SJSA1 (cell line): ENCODE measurements at regions not wholly inside any gene's neighbourhood (a gene's known extent, or its start where the extent isn't known, plus 50 kb on each side); places are given as distances from the start of the nearest gene placed in this dataset.

Source experiments
- DNase-seq, 2 experiments: peaks; one replicate each; pipeline ENCODE4 v3.0.0-alpha.2; 2015 to 2020; ENCODE audit warnings: low spot score in 2 of 2, low read depth in 1 of 2
- H3K27ac ChIP-seq: fragments of 250-450 bp; sonication (Bioruptor Pico); 2 replicates; pipeline ENCODE4 v1.5.1; 2020; ENCODE audit warnings: mild to moderate bottlenecking, moderate library complexity
- H3K27me3 ChIP-seq: fragments of 250-450 bp; sonication (Bioruptor Pico); replicated peaks from 2 replicates; pipeline ENCODE4 v1.5.1; 2020; ENCODE audit warnings: mild to moderate bottlenecking, moderate library complexity
- H3K36me3 ChIP-seq: fragments of 250-450 bp; sonication (Bioruptor Pico); 2 replicates; pipeline ENCODE4 v1.5.1; 2020; ENCODE audit warnings: mild to moderate bottlenecking
- H3K4me1 ChIP-seq: fragments of 250-450 bp; sonication (Bioruptor Pico); replicated peaks from 2 replicates; pipeline ENCODE4 v1.6.1; 2021; ENCODE audit warnings: mild to moderate bottlenecking
- H3K4me3 ChIP-seq: fragments of 250-450 bp; sonication (Bioruptor Pico); 2 replicates; pipeline ENCODE4 v1.5.1; 2020; ENCODE audit warnings: mild to moderate bottlenecking
- H3K9me3 ChIP-seq: fragments of 250-450 bp; sonication (Bioruptor Pico); replicated peaks from 2 replicates; pipeline ENCODE4 v1.5.1; 2020; ENCODE audit warnings: mild to moderate bottlenecking

GRCh38 chr1:60764489-60764888, 317.9 kb upstream of the NFIA start:
- no peaks in the 10 kb centered on the region for H3K4me1 ChIP-seq
- no peaks in the 10 kb centered on the region for H3K27me3 ChIP-seq

DNA sequence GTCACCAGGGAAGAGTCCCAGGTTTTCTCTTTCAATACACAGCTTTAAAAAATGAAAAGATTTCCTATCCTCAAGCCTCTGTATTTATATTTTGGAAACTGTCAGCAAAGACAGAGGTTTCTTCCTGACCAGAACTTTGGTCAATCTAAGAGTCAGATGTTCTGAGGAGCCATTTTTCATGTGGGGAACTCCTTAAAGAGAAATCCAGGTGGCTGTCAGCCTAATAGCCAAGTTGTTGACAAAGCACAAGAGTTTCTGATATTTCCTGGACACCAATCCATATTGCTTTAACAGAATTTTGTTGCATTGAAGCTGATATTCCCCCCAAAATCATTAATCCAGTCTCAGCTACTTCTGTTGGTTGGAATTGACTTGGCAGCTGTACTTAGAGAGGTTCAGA, 318.6 kb upstream of the NFIA start:
- H3K27ac ChIP-seq = no peak overlapping the region
- no peaks in the 10 kb centered on the region for H3K4me1 ChIP-seq
- DNase-seq = no peak
- H3K36me3 ChIP-seq = no peaks in the 10 kb centered on the region
- H3K4me3 ChIP-seq = no peak overlapping the region
- H3K27me3 ChIP-seq = no peaks in the 10 kb centered on the region
- H3K9me3 ChIP-seq = no peaks in the 10 kb centered on the region

More at GRCh38 chr1:60764489-60764888, 317.9 kb upstream of the NFIA start:
- Histone ChIP-seq H3K9me3 (no peaks in the 10 kb centered on the region), H3K36me3 (no peaks in the 10 kb centered on the region), H3K4me3 (no peak overlapping the region), H3K27ac (no peak overlapping the region)
- no peak for DNase-seq

DNA sequence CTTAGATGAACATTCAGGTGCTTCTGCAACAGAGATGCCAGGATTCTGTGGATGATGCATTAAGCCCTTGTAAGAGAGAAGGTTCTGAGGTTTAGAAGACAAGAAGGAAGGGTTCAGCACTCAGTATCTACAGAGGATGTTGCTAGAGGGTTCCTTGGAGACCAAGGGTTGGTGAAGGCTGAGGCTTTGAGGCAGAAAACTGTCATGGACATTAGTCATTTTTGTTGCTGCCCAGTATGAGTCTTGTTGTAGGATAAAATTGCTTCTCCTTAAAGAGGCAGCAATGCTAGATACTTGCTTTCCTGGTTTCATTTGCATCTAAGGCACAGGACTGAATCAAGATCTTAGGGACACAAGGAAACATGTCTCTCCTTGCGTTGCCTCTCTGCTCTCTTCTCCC, 319.4 kb upstream of the NFIA start:
- DNase-seq = no peak
- H3K27me3 ChIP-seq = no peaks in the 10 kb centered on the region

DNA sequence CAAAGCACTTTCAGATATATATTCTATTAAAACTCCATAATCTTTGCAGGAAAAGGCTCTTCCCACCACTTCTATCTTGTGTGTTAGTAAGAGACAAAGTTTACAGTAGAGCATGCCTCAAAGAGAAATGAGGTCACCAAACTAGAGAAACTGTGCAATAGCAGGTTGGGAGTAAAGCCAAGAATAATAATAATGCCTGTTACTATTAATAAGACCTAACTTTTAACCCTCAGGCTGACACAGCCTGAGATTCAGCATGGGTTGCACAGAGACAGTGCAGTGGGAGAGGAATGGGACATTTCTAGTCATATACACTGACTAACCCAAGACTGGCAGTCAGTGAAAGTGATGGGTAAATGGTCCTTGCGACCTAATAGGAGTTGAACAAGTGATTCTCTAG, 320.2 kb upstream of the NFIA start:
- no peaks in the 10 kb centered on the region for H3K4me1 ChIP-seq
- H3K27me3 ChIP-seq = no peaks in the 10 kb centered on the region
- no peak for DNase-seq
- H3K27ac ChIP-seq = no peak overlapping the region
- no peaks in the 10 kb centered on the region for H3K9me3 ChIP-seq
- no peaks in the 10 kb centered on the region for H3K36me3 ChIP-seq
- no peak overlapping the region for H3K4me3 ChIP-seq

More for the DNA sequence above, 319.4 kb upstream of the NFIA start:
- H3K27ac ChIP-seq = no peak overlapping the region
- no peaks in the 10 kb centered on the region for H3K9me3 ChIP-seq
- H3K4me1 ChIP-seq = no peaks in the 10 kb centered on the region
- no peaks in the 10 kb centered on the region for H3K36me3 ChIP-seq
- no peak overlapping the region for H3K4me3 ChIP-seq

DNA sequence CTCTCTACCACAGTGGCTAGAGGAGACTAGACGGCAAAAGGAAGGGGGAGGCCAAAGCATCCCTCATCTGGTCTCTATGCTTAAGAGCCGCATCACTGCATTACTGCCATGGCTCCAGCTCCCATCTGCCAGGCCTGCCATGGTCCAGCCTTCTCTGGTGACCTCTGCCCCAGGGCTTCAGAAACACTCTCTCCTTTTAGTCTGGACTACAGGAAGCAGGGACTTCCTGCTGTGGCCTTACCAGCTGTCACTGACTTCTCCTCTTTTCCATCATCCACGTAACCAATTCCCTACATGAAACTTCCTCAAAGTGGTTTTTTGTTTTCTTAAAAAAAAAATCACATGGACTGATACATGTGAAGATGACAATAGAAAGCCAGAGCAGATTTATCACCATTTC, 323.1 kb upstream of the NFIA start:
- no peaks in the 10 kb centered on the region for H3K36me3 ChIP-seq
- no peaks in the 10 kb centered on the region for H3K9me3 ChIP-seq
- H3K27me3 ChIP-seq = no peaks in the 10 kb centered on the region
- no peak overlapping the region for H3K4me3 ChIP-seq
- no peak for DNase-seq
- no peak overlapping the region for H3K27ac ChIP-seq
- no peaks in the 10 kb centered on the region for H3K4me1 ChIP-seq

GRCh38 chr1:60757485-60757884, 324.9 kb upstream of the NFIA start:
- Histone ChIP-seq H3K27me3 (no peaks in the 10 kb centered on the region), H3K27ac (no peak overlapping the region), H3K9me3 (no peaks in the 10 kb centered on the region), H3K4me1 (no peaks in the 10 kb centered on the region), H3K4me3 (no peak overlapping the region), H3K36me3 (no peaks in the 10 kb centered on the region)
- DNase-seq = no peak

GRCh38 chr1:60753036-60753900, 329.1 kb upstream of the NFIA start:
- H3K4me3 ChIP-seq = no peak overlapping the region
- no peaks in the 10 kb centered on the region for H3K4me1 ChIP-seq

DNA sequence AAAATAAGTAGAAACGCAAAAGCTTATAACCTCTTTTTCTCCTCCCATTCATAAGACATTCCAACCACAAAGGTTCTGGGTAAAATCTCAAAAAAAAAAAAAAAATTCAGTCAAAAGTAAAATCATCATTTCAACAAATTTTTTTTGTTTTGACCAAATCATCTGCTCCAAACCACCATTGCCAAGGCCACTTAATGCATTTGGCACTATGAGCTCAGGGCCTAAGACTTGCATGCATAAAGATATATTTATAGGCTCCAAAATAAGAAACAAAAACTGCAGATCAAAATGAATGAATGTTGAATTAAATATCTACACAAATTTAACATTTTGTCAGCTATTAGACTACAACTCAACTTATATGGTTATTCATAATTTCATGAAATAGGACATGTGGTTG, 331.1 kb upstream of the NFIA start:
- no peaks in the 10 kb centered on the region for H3K27me3 ChIP-seq
- no peak for DNase-seq
- no peak overlapping the region for H3K27ac ChIP-seq
- no peak overlapping the region for H3K4me3 ChIP-seq
- no peaks in the 10 kb centered on the region for H3K4me1 ChIP-seq
- peaks cover 9% of the 10 kb centered on the region; the same call in 1 of the 2 replicates for H3K9me3 ChIP-seq
- no peaks in the 10 kb centered on the region for H3K36me3 ChIP-seq

More at GRCh38 chr1:60753036-60753900, 329.1 kb upstream of the NFIA start:
- no peaks in the 10 kb centered on the region for H3K36me3 ChIP-seq
- peaks cover 5% of the 10 kb centered on the region; the same call in 1 of the 2 replicates for H3K9me3 ChIP-seq
- no peaks in the 10 kb centered on the region for H3K27me3 ChIP-seq
- no peak for DNase-seq
- H3K27ac ChIP-seq = no peak overlapping the region

- H3K4me1 ChIP-seq = no peaks in the 10 kb centered on the region
- H3K36me3 ChIP-seq = no peaks in the 10 kb centered on the region
- DNase-seq = no peak
- no peaks in the 10 kb centered on the region for H3K27me3 ChIP-seq
- no peak overlapping the region for H3K4me3 ChIP-seq
- peaks cover 9% of the 10 kb centered on the region; the same call in 1 of the 2 replicates for H3K9me3 ChIP-seq
- no peak overlapping the region for H3K27ac ChIP-seq
Observed at GRCh38 chr1:60747353-60747752, 335.0 kb upstream of the NFIA start.

- Histone ChIP-seq H3K27ac (no peak overlapping the region), H3K27me3 (no peaks in the 10 kb centered on the region), H3K4me3 (no peak overlapping the region), H3K36me3 (no peaks in the 10 kb centered on the region), H3K4me1 (no peaks in the 10 kb centered on the region), H3K9me3 (peaks cover 4% of the 10 kb centered on the region; the same call in 1 of the 2 replicates)
- DNase-seq = no peak
Observed at GRCh38 chr1:60746278-60746791, 336.0 kb upstream of the NFIA start.

DNA sequence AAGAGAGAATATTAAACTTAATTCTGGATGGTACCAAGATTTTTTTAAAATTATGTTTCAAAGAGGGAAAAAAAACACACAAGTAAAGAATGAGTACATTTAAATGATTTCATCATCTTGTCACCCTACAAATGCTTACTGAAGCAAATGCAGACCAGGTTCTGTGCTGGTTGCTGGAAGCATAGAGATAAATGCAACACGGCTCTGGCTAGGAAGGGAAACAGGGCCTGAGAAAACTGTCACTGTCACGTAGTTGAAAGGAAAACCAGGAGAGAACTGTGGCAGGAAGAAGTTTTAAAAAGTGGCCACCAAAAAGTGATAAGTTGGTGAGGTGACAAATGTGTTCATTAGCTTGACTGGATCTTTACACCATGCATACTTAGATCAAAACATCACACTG, 336.9 kb upstream of the NFIA start:
- H3K27me3 ChIP-seq = no peaks in the 10 kb centered on the region
- H3K4me1 ChIP-seq = no peaks in the 10 kb centered on the region
- H3K36me3 ChIP-seq = no peaks in the 10 kb centered on the region
- H3K4me3 ChIP-seq = no peak overlapping the region
- H3K9me3 ChIP-seq = peaks cover 4% of the 10 kb centered on the region; the same call in 1 of the 2 replicates
- DNase-seq = no peak
- no peak overlapping the region for H3K27ac ChIP-seq

- Histone ChIP-seq H3K27me3 (no peaks in the 10 kb centered on the region), H3K36me3 (no peaks in the 10 kb centered on the region), H3K4me3 (no peak overlapping the region), H3K27ac (no peak overlapping the region), H3K4me1 (no peaks in the 10 kb centered on the region), H3K9me3 (no peaks in the 10 kb centered on the region)
- DNase-seq = no peak
Observed at GRCh38 chr1:60742339-60742738, 340.0 kb upstream of the NFIA start.

DNA sequence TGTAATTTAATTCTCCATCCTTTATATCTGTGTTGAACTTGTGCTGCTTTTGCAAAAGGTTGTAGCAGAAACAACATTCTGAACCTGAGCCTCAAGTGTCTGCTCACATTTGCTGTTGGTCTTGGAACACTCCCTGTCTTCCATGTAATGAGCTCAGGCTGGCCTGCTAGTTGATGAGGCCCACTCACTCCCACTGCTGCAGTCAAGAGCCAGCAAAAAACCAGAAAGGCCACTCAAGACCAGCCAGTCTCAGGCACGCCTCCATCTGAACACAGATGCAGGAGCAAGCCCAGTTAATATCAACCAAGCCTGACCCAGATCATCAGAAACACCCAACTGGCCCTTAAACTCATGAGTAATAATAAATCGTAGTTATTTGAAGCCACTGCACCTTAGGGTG, 342.2 kb upstream of the NFIA start:
- Histone ChIP-seq H3K4me1 (no peaks in the 10 kb centered on the region), H3K36me3 (no peaks in the 10 kb centered on the region), H3K27ac (no peak overlapping the region), H3K4me3 (no peak overlapping the region), H3K27me3 (no peaks in the 10 kb centered on the region), H3K9me3 (no peaks in the 10 kb centered on the region)
- DNase-seq = no peak

GRCh38 chr1:60739729-60740128, 342.6 kb upstream of the NFIA start:
- H3K27ac ChIP-seq = no peak overlapping the region
- H3K4me1 ChIP-seq = no peaks in the 10 kb centered on the region
- DNase-seq = no peak
- no peaks in the 10 kb centered on the region for H3K27me3 ChIP-seq
- H3K9me3 ChIP-seq = no peaks in the 10 kb centered on the region
- H3K4me3 ChIP-seq = no peak overlapping the region
- no peaks in the 10 kb centered on the region for H3K36me3 ChIP-seq
